Germinal center (tissue), 1 donor: ENCODE measurements at regions not wholly inside any gene's neighbourhood (a gene's known extent, or its start where the extent isn't known, plus 50 kb on each side); places are given as distances from the start of the nearest gene placed in this dataset.
"Not testable (repeated sequence)": the region's sequence is repeated elsewhere in the genome, so short reads cannot be mapped to it uniquely, and the experiment has no call there.

Experiments
- DNase-seq: peaks from one replicate; pipeline ENCODE4 v3.0.0; 2012; ENCODE audit warnings: mixed read lengths, low spot score

DNA sequence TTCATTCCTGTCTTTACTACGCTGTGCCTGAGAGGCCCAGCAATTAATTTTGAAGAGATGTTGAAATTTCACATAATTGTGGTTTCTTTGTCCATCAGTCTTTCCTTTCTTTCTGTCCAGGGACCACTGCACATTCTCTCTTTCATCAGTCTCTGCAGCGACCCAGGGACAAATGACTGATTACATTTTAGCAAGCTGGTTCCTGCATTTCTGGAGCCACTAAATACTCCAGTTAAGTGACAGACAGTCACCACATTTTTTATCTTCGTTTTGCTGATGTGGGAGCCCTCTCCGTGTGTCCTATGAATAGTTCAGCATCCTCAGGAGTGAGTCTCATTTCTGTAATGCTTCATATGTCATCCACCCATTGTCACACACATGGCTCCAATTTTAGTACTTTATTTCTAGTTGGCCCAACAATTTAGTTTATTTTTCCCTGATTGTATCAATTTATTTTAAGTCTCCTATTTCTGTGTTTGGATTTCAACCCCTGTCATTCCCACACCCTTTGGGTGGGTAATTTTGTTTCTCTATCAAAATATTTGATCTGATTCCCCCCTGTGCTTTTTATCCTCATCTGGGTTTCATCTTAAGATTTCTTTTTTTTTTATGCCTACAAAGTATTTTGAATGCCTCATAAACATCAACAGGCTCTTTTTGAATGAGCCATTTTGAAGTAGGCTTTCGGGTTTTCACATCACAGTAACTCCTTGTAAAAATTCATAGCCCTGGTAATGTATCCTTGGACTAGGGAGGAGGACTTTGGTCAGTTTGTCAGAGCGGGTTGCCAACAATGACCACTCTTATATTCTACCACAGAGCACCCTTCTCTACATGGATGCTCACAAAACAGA, 1196.5 kb downstream of the GALC start:
- DNase-seq = no peak

DNA sequence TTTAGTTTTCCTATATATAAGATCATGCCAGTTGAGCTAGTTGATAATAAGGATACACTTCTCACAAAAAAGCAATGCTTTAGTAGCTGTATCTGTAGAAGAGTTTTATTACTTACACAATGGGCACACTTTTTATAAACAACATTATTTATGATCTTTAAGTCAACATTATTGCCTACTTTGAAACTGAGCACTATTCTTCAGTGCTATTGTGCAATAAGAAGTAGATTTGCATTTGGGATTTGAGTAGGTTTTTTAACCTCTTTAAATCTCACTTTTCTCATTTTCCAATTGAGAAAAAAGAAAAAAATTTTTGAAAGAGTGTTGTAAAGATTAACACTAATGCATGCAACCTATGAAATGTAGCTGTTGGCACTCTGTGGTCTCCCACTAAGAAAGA, 1198.3 kb downstream of the GALC start:
- DNase-seq = no peak

DNA sequence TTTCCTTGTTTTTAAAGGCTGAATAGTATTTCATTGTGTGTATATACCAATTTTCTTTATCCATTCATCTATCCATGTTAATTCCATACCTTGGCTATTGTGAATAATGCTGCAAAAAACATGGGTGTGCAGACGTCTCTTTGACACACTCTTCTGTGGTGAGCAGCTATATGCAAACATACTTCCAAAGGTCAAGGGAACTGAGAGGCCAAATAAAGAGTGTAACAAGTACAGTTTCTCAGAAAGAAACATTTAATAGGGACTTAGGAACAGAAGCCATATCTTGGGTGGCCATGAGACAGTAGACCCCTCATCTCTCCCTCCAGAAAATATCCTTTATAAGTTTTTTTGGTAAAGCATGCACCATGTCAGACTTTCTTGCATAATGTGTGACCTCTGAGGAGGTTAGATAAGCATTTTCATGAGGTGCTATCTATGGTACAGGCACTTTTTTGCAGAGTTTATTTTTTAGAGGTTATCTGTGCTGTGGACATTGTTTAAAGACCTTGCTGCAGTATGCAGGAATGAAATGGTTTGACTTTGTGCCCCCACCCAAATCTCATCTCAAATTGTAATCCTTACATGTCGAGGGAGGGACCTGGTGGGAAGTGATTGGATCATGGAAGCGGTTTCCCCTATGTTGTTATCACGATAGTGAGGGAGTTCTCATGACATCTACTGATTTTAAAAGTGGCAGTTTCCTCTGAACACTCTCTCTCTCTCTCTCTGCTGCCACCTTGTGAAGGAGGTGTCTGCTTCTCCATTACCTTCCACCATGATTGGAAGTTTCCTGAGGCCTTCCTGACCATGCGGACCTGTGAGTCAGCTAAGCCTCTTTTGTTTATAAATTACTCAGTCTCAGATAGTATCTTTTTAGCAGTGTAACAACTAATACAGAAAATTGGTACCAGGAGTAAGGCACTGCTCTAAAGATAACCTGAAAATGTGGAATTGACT, 1202.3 kb downstream of the GALC start:
- no peak for DNase-seq

DNA sequence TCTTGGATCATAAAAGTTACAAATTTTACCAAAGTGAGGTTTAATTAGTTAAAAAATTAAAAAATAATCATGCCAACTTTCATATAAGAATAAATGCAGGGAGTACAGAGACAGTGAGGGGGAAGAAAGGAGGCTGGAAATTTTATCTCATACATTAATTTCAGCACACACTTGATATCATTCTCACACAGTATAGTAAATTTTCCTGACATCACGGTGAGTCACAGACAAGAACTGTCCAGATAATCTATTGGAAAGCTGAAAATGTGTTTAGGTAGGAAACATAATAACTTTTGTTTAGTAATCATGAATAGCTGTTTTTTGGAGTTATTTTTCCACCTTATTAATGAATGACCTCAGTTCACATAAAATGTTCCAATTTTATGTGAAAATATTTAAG, 1204.8 kb downstream of the GALC start:
- no peak for DNase-seq

DNA sequence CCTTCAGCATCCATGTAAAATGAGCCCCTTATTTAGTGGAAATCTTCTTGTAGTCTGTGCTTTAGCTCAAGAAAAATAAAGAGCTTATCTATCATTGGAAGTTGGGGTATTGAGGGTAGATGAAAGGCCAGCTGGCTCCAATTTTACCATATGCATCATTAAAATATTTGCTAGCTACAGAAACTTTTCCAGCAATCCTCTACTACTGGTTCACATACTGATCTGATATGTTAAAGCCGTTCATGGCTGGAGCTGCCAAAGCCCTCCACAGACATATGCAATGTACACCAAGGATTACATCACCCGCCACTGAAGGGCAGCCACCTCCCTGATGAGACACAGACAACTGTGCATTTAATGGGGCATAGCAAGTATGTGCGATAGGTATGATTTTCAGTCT, 1205.3 kb downstream of the GALC start:
- no peak for DNase-seq

DNA sequence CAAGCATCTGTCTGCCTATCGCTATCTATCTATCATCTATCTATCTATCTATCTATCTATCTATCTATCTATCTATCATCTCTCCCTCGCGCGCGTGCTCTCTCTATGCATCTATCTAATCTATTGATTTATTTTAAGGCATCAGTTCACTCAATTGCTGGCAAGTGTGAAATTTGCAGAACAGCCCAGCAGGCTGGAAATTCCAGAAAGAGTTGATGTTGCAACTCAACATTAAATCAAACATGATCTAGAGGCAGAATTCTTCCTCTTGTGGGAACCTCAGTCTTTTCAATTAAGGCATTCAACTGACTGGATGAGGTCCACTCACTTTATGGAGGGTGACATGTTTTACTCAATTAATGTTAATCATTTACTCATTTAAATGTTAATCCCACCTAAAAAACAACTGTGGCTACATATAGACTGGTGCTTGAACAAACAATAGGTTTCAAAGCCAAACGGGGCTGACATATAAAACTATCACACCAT, 1210.8 kb downstream of the GALC start:
- no peak for DNase-seq

DNA sequence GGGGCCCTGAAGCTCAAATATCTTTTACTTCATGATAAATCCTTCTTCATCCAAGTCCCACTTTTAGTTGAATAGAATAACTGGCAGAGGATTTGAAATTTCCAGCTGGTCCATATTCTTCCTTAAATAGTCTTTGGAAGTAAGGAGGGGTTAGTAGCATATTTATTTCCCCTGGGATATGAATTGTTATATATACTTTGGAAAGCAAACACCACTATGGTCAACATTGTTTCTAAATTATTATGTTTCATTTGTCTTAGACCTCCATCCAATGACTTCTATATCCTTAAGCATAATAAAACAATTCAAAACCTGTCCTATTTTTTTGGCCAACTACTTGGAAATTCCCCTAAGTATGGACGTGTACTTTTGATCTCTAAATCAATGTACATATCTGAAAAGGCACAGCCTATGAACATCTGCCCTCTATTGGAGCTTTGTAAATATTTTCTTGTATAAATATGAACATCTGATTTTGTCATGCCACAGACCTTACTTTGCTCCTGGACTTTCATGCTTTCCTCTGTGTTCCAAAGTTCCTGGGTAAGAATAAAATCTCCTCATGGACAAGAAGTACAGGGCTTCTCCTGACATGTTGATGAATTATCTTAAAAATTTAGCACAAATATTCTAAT, 1212.0 kb downstream of the GALC start:
- DNase-seq = no peak

DNA sequence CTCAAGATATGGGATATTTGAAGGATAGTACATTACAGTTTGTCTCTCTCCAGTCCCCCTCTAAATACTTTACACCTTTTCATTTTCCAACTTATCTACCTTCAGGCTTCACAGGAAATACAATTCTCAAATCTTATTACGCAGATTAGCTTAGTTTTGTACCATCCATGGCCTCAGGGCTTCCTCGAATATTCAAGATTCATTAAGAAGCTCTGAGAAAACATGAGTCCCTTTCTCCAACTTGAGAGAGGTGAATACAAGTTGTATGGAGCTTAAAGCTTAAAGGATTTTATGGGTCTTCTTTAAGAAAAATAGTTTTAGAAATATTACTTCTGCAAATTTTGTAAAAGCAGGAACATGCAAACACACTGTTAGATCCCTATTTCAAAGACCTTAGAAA, 1212.5 kb downstream of the GALC start:
- DNase-seq = no peak

DNA sequence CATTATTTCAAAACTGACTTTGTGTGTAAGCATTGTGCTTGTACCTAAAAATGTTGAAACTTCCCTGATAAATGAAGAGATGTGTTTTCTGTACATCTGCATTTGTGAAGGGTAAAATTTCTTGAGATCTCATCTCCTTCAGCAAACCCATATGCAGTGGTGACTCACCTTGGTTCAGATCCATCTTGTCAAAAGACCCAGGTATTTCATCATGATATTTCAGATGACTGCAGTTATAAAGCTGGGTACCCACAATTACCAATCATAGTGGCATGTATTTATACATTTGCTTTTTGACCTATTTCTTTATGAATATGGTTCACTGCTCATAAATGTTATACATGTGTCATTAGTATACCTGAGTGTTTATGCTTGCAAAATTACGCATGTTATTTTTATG, 1213.6 kb downstream of the GALC start:
- no peak for DNase-seq

DNA sequence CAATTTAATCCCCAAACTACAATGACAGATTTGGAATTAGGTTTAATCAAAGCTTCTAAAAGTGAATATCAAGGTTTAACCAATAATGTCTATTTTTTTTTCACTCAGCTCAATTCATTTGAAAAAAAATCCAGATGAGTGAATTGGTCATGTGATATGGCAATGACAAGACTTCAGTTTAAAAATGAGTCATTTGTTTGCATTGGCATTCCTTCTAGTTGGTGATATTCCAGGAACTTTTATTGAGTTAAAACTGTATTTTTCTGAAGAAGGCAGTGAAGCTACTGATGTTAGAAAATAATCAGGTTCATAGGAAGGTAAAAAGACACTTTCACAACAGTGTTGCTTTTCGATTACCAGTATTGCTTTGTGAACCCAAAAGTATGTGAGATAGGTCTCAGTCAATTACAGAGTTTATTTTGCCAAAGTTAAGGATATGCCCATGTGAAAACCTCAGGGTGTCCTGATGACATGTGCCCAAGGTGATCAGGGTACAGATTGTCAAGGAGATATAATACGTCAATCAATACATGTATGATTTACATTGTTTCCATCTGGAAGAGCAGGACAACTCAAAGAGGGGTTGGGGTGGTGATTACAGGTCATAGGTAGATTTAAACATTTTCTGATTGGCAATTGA, 1214.9 kb downstream of the GALC start:
- DNase-seq = no peak

DNA sequence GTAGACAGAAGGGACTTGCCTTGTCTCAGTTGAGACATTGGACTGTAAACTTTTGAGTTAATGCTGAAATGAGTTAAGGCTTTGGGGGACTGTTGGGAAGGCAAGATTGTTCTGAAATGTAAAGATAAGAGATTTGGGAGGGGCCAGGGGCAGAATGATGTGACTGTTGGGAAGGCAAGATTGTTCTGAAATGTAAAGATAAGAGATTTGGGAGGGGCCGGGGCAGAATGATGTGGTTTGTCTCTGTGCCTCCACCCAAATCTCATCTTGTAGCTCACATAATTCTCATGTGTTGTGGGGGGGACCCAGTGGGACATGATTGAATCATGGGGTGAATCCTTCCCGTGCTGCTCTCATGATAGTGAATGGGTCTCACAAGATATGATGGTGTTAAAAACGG, 1217.1 kb downstream of the GALC start:
- DNase-seq = not testable (repeated sequence)

DNA sequence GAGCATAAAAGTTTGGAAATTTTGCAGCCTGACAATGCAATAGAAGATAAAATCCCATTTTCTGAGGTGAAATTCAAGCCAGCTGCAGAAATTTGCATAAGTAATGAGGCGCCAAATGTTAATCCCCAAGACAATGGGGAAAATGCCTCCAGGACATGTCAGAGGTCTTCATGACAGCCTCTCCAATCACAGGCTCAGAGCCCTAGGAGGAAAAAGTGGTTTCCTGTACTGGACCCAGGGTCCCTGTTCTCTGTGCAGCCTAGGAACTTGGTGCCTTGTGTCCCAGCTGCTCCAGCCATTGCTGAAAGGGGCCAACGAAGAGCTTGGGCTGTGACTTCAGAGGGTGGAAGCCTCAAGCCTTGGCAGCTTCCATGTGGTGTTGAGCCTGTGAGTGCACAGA, 1218.1 kb downstream of the GALC start:
- no peak for DNase-seq

DNA sequence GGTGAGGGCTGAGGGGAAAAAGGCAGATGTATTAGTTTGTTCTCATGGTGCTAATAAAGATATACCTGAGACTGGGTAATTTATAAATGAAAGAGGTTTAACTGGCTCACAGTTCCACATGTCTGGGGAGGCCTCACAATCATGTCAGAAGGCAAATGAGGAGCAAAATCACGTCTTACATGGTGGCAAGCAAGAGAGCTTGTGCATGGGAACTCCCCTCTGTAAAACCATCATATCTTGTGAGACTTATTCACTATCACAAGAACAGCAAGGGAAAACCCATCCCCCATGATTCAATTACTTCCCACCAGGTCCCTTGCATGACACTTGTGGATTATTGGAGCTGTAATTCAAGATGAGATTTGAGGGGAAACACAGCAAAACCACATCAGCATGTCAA, 1220.9 kb downstream of the GALC start:
- DNase-seq = no peak

DNA sequence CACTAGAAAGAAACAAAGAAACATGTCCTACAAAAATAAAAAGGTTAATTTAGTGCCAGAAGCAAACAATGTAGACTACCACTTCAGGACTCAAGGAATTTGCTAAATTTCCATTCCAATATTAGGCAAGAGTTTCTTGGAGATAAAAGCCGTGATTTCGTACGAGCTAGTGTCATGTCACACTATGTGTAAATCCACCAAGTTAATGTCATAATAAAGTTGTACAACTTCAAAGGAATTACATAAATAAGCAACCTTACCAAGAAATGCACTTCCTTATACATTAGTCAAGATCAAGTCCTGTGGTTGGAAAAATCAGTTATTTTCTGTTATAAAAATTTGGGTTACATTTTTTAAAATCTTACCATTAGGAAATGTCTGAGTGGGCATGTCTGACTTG, 1222.8 kb downstream of the GALC start:
- no peak for DNase-seq

DNA sequence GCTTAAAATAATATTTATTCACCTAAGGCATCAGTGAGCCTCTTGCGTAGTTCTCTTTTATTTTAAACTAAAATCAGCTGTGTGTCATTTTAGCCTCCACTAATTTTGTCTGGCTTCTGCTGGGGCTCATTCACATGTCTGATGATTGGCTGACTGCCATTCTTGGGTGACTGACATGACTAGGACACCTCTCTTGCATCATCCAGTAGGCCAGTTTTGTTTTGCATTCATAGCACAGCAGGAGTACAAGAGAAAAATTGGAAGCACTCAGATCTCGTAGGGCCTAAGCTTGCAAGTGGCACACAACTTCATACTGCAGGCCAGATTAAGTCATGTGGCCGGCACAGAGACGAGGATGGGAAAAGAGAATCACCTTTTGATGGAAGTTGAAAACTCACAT, 1226.5 kb downstream of the GALC start:
- DNase-seq = no peak

DNA sequence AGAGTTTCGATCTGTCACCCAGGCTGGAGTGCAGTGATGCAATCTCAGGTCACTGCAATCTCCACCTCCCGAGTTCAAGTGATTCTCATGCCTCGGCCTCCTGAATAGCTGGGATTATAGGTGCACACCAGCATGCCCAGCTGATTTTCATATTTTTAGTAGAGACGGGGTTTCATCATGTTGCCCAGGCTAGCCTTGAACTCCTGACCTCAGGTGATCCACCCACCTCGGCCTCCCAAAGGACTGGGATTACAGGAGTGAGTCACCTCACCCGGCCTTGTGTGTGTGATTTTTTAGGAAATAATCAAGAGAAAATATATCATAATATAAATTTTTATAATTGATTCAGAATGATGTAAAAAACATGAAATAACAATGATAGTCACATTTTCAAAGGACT, 1231.4 kb downstream of the GALC start:
- no peak for DNase-seq

DNA sequence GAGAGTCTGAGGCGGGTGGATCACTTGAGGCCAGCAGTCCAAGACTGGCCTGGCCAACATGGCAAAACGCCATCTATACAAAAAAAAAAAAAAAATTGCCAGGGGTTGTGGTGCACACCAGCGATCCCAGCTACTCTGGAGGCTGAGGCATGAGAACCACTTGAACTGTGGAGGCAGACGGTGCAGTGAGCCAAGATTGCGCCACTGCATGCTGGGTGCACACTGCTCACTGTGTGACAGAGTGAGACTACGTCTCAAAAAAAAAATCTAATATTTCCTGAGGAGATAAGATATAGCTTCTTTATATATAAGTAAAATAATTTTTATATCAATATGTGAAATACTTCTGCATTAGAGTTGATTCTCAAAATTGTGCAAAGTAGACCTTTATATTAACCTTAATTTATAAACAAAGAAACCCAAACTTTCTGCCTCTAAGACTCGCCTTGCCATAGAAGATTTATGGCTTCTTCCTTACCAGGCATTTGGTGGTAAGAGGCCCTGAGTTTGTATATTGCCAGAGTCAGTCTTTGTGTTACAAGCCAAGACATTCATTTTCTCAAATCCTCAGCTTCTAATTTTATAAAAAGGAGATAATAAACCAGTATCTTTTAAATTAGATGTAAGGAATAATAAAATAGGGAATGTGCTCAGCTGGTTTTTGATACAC, 1226.7 kb downstream of the FLRT2 start:
- DNase-seq = no peak

DNA sequence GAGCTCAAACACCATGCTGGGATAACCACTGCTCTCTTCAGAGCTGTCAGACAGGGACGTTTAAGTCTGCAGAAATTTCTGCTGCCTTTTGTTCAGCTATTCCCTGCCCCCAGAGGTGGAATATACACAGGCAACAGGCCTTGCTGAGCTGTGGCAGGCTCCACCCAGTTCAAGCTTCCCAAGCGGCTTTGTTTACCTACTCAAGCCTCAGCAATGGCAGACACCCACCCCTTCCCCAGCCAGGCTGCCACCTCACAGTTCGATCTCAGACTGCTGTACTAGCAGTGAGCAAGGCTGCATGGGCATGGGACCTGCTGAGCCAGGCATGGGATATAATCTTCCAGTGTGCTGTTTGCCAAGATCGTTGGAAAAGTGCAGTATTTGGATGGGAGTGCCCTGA, 1220.5 kb downstream of the FLRT2 start:
- not testable (repeated sequence) for DNase-seq

DNA sequence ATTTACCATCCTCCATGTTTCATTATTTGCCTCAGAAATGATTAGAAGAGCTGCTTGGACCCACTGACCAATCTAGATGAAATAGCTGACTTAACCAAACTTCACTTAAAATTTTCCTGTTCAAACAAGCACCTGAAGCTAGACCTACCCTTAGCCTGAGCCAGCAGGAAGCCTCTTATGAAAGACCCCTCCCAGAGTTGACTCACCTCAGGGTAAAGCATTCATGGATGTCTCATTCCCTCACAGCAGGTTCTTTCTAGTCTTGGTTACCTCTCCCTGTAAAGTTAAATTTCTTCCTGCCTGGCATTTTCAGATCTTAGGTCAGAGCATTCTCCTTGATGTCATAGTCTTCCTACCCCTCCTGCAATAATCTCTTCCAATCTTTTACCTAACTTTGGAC, 1209.8 kb downstream of the FLRT2 start:
- no peak for DNase-seq

DNA sequence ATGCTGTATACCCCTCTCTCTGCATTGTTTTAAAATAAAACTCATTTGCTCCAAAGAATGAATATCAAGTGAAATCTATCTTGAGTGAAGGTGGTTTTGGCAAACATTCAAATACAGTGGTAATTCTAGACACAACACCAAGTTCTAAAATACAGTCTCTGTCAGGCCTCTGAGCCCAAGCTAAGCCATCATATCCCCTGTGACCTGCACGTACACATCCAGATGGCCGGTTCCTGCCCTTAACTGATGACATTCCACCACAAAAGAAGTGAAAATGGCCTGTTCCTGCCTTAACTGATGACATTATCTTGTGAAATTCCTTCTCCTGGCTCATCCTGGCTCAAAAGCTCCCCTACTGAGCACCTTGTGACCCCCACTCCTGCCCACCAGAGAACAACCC, 1201.5 kb downstream of the FLRT2 start:
- DNase-seq = not testable (repeated sequence)

DNA sequence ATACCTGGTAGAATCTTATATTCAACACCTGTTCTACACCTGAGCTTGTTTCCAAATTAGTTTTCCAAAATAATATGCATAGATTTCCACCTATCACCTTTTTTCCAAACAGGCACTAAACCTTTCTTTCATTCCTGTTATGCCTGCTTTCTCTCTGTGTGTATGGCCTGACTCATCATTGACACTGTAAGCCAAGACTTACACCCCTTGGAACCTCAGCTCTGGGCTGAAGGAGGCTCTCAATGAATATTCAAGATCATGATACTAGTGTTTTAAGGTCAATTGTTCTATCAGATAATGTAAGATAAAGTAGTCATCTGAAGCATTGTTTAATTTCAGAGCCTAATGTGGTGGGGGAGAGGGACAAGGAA, 1193.3 kb downstream of the FLRT2 start:
- DNase-seq = no peak
